Activated CD4-positive, alpha-beta T cell treated with anti-CD3 and anti-CD28 coated beads for 36 hours (primary cell): ENCODE measurements at regions not wholly inside any gene's neighbourhood (a gene's known extent, or its start where the extent isn't known, plus 50 kb on each side); places are given as distances from the start of the nearest gene placed in this dataset.

ENCODE experiments used
- ATAC-seq: fragments of 200-7000 bp; cut with Tn5 transposase; one replicate; pipeline ENCODE4 v1.10.0; 2021; ENCODE audit warnings: mild to moderate bottlenecking, moderate library complexity
- CTCF ChIA-PET: fragments of 350-600 bp; sonication (Branson Sonifier 250); formaldehyde crosslinking; loops from one replicate; lab custom pipeline; 2021; ENCODE audit warnings: antibody characterized with exemption; lab: Charles Lee
- POLR2A ChIA-PET: fragments of 350-600 bp; sonication (Branson Sonifier 250); formaldehyde crosslinking; loops from one replicate; lab custom pipeline; 2021; ENCODE audit warnings: antibody characterized with exemption, inconsistent platforms; lab: Charles Lee
- DNase-seq: peaks from one replicate; pipeline ENCODE4 v3.0.0-alpha.2; 2020
- H3K27ac Mint-ChIP-seq: one replicate; pipeline ENCODE4 v1.8.0; 2021; ENCODE audit warnings: mixed read lengths
- H3K27me3 Mint-ChIP-seq: one replicate; pipeline ENCODE4 v1.8.0; 2021; ENCODE audit warnings: mixed read lengths
- H3K36me3 Mint-ChIP-seq: one replicate; pipeline ENCODE4 v1.8.0; 2021; ENCODE audit warnings: low read depth, mixed read lengths
- H3K4me1 Mint-ChIP-seq: one replicate; pipeline ENCODE4 v1.8.0; 2021; ENCODE audit warnings: mixed read lengths
- H3K4me3 Mint-ChIP-seq: one replicate; pipeline ENCODE4 v1.8.0; 2021; ENCODE audit warnings: mild to moderate bottlenecking, moderate library complexity, mixed read lengths
- H3K9me3 Mint-ChIP-seq: one replicate; pipeline ENCODE4 v1.8.0; 2021; ENCODE audit warnings: low read depth, mixed read lengths
- intact Hi-C, 2 experiments: fragments of 100-400 bp; cut with DNase I in 1 of 2; cut with micrococcal nuclease in 1 of 2; formaldehyde crosslinking; loops; one replicate each; pipeline versions ENCODE4 v1.14.2 to v1.15.1; 2022 to 2024; cut with DNase I, micrococcal nuclease

DNA sequence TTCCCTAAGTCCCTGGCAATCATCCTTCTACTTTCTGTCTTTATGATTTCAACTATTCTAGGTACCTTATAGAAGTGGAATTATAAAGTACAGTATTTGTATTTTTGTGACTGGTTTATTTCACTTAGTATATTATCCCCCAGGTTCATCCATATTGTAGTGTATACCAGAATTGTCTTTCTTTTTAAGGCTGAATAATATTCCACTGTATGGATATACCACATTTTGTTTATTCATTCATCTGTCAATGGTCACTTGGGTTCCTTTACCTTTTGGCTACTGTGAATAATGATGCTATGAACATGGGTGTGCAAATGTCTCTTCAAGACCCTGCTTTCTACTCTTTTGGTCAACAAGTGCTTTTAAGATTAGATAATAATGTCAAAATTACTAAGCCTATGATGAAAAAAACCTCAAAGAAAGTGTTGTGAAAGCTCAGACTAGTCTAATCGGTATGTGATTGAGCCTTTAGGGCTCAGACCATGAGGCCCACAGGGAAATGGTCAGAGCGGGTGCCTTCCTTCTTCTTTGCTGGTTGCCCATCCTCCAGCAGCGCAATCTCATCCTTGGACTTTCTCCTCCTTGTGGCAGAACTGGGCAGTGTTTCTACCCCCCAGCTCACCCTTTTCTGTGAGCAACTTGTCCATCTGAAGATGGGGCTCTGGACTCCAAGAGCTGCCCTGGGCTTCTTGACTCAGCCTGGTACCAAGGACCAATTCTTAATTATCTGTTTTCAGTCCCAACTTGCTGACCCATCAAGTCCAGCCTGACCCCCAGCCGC lies 105.4 kb downstream of the TTC8 start:
- no peak overlapping the region for H3K4me3 Mint-ChIP-seq
- H3K4me1 Mint-ChIP-seq = no peaks in the 10 kb centered on the region
- DNase-seq = peak; percentile 6
- H3K36me3 Mint-ChIP-seq = peaks cover 4% of the 10 kb centered on the region
- POLR2A ChIA-PET = no interaction called here
- CTCF ChIA-PET = interaction anchor here (0.6 to 0.9 kb wide), 2 partner anchors 8 to 938 kb away, joined by 3 read pairs; no protein-coding TSS in a partner anchor
- H3K27me3 Mint-ChIP-seq = peaks cover 18% of the 10 kb centered on the region
- intact Hi-C loops = no loop called here
- peaks cover 4% of the 10 kb centered on the region for H3K9me3 Mint-ChIP-seq
- ATAC-seq = no peak
- no peak overlapping the region for H3K27ac Mint-ChIP-seq

DNA sequence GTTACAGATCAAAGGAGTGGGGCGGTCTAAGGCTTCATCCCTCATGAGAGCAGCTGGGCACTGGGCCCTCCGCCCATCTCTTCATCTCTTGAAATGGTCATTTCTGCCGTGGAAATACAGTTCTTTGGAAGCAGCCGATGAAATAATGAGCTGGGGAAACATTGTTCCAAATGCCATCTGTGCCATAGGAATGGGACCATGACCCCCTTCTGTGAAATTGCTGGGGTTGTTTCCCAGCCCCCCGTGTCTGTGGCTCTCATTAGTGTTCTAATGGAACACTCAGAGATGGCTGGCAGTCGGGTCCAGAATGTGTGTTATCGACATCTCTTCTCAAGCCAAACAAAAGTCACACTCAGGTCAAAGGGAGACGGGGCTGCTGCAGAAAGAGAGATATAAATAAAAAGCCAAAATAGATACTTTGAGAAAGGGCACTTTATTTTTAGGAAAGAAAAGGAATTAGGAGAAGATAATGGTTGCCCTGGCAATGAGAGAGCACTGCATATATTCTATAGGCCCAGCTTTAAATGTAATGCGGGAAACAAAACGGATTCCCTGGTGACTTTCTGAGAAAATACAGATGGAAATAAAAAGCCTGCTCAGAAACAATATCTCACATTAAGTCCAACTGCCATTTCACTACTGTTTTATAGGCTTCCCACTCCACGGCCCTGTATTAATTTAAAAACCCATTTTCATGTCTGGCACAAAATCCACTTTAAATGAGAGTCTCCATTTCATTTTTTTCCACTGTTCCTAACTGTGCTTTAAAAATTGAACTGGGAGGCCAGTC lies 107.1 kb downstream of the TTC8 start:
- DNase-seq (no peak), ATAC-seq (no peak)
- Mint-ChIP-seq H3K4me1 (no peaks in the 10 kb centered on the region), H3K4me3 (no peak overlapping the region), H3K27me3 (peaks cover 20% of the 10 kb centered on the region), H3K36me3 (peaks cover 2% of the 10 kb centered on the region), H3K9me3 (peaks cover 4% of the 10 kb centered on the region), H3K27ac (no peak overlapping the region)
- CTCF ChIA-PET = no interaction called here
- intact Hi-C loops = no loop called here
- POLR2A ChIA-PET = no interaction called here

DNA sequence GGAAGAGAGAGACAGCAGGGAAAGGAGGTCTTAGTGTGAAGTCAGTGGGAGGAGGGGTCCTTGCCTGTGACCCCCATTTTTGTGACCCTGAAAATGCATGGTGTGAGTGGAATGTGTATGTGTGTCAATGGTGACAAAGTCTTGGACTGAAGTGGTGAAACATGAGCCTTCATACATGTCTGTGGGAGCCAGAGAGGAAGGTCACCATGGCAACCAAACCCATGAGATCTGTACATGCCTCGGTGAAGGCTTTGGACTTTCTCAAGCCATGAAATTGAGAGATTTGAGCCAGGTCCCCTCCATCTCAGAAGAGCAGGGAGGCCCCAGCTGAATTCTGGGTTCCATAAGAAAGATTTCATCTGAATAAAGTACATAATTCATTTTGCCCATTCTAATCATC lies 108.7 kb downstream of the TTC8 start:
- no peak for ATAC-seq
- no peak for DNase-seq
- H3K4me3 Mint-ChIP-seq = no peak overlapping the region
- H3K9me3 Mint-ChIP-seq = peaks cover 4% of the 10 kb centered on the region
- peaks cover 20% of the 10 kb centered on the region for H3K27me3 Mint-ChIP-seq
- intact Hi-C loops = no loop called here
- H3K4me1 Mint-ChIP-seq = no peaks in the 10 kb centered on the region
- H3K36me3 Mint-ChIP-seq = peaks cover 2% of the 10 kb centered on the region
- ChIA-PET CTCF (interaction anchor here (0.7 to 1.1 kb wide), 2 partner anchors 239 to 266 kb away, joined by 3 read pairs; no protein-coding TSS in a partner anchor), POLR2A (no interaction called here)
- H3K27ac Mint-ChIP-seq = no peak overlapping the region

DNA sequence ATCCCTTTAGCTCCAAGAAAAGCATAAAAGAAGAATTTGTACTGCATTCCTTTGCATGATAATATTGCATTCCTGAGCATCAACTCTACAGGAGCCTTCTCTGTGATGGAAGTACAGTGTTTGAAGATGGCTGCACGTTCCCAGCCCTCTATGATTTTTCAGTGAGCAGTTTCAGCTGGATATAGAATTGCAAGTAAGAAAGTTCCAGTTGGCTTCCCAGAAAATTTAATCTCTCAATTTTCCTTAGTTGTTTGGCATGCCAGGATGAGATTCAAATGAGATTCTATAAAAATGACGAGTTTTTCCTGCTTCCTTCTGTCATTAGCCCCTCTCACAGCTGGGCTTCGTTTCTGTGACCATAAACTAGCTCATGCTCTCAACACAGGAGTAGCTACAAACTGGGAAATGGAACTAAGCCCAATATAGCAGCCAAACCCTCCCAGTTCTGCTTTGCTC lies 109.9 kb downstream of the TTC8 start:
- H3K36me3 Mint-ChIP-seq = no peaks in the 10 kb centered on the region
- H3K4me3 Mint-ChIP-seq = no peak overlapping the region
- H3K9me3 Mint-ChIP-seq = peaks cover 3% of the 10 kb centered on the region
- no peak overlapping the region for H3K27ac Mint-ChIP-seq
- ATAC-seq = no peak
- ChIA-PET CTCF (interaction anchor here (0.6 kb wide), 1 partner anchor 272 kb away, joined by 3 read pairs; no protein-coding TSS in a partner anchor), POLR2A (no interaction called here)
- DNase-seq = no peak
- H3K27me3 Mint-ChIP-seq = peaks cover 22% of the 10 kb centered on the region
- intact Hi-C loops = no loop called here
- no peaks in the 10 kb centered on the region for H3K4me1 Mint-ChIP-seq

DNA sequence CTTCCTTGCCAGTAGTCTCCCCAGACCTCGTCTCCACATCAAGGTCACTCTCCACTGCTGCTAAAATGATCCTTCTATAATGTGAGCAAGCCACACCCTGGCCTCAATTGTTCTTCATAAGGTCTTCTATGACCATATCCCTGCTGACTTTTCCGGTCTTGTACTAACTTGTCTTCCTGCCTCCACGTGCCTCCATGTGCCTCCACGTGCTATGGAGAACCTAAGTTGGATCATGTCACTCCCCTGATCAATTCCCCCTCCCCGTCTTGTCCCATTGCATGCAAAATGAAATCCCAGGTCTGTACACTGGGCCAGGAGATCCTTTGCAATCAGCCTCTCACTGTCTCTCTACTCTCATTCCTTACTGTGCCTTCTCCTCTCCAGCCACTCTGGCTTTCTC lies 110.6 kb downstream of the TTC8 start:
- no peaks in the 10 kb centered on the region for H3K36me3 Mint-ChIP-seq
- no peak overlapping the region for H3K27ac Mint-ChIP-seq
- H3K9me3 Mint-ChIP-seq = no peaks in the 10 kb centered on the region
- no peak overlapping the region for H3K4me3 Mint-ChIP-seq
- DNase-seq (no peak), ATAC-seq (no peak)
- no peaks in the 10 kb centered on the region for H3K4me1 Mint-ChIP-seq
- CTCF ChIA-PET = no interaction called here
- intact Hi-C loops = no loop called here
- POLR2A ChIA-PET = no interaction called here
- peaks cover 22% of the 10 kb centered on the region for H3K27me3 Mint-ChIP-seq

DNA sequence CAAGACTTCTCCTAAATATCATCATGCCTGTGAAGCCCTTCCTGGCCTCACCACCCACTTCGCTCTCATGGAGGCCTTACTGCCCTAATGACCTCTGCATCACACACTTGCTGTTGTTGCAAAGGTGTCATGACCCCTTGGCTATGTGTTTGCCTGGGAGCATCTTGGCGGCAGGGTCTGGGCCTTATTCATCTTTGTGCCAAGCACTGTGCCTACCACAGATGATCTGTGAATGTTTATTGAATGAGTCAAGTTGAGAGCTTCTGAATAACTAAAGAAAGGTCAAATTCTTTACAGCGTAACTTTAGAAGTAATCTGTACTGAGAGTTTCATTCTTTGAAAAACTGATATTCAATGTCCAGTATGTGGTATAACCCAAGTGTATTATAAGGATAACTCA lies 113.3 kb downstream of the TTC8 start:
- no peak for ATAC-seq
- ChIA-PET CTCF (no interaction called here), POLR2A (no interaction called here)
- H3K4me3 Mint-ChIP-seq = no peak overlapping the region
- H3K4me1 Mint-ChIP-seq = no peaks in the 10 kb centered on the region
- H3K9me3 Mint-ChIP-seq = no peaks in the 10 kb centered on the region
- no peak overlapping the region for H3K27ac Mint-ChIP-seq
- no peak for DNase-seq
- H3K27me3 Mint-ChIP-seq = peaks cover 18% of the 10 kb centered on the region
- intact Hi-C loops = no loop called here
- H3K36me3 Mint-ChIP-seq = no peaks in the 10 kb centered on the region

DNA sequence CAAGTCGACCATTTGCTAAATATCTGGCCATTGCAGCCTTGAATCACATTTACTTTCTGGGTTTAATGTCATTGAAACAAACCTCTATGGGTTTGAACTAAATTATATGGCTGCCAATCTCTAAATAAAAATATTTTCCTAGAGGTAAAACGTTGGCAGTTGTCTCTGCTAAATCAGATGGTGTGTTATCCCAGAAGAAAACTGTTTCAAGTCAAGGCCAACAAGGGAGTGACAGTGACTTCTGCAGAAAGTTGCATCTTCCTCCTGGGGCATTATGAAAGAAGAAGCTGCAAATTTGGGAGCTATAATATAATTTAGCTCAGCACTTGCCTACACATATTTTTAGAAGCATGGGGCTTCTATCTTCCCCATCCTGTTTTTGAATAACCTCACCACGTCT lies 116.2 kb downstream of the TTC8 start:
- Mint-ChIP-seq H3K4me1 (no peaks in the 10 kb centered on the region), H3K36me3 (no peaks in the 10 kb centered on the region), H3K9me3 (no peaks in the 10 kb centered on the region), H3K27ac (no peak overlapping the region), H3K27me3 (peaks cover 11% of the 10 kb centered on the region), H3K4me3 (no peak overlapping the region)
- intact Hi-C loops = no loop called here
- ATAC-seq = no peak
- no peak for DNase-seq
- ChIA-PET POLR2A (no interaction called here), CTCF (interaction anchor here (1.3 kb wide), 1 partner anchor 12 kb away, joined by 4 read pairs; no protein-coding TSS in a partner anchor)

DNA sequence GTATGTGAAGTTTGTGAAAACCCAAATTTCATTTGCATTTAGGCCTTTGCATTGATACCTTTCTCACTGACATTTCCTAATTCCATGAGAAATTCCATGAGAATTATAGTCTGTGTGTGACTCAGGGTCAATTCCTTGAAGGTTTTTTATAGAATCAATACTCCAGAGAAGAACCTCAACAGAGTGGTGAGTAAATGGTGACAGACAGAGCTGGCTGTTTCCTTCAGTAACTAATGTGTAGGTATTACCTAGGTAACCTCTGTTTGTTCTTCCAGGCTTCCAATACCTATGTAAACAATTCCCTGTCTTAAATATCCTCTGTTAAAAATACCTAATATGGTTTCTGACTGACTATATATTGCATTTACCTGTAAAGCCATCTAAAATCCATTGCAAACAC lies 117.0 kb downstream of the TTC8 start:
- ATAC-seq = no peak
- H3K4me1 Mint-ChIP-seq = no peaks in the 10 kb centered on the region
- no peak overlapping the region for H3K27ac Mint-ChIP-seq
- no peak overlapping the region for H3K4me3 Mint-ChIP-seq
- DNase-seq = no peak
- intact Hi-C loops = no loop called here
- CTCF ChIA-PET = interaction anchor here (1.3 kb wide), 1 partner anchor 11 kb away, joined by 4 read pairs; no protein-coding TSS in a partner anchor
- H3K9me3 Mint-ChIP-seq = no peaks in the 10 kb centered on the region
- POLR2A ChIA-PET = no interaction called here
- no peaks in the 10 kb centered on the region for H3K36me3 Mint-ChIP-seq
- peaks cover 15% of the 10 kb centered on the region for H3K27me3 Mint-ChIP-seq

DNA sequence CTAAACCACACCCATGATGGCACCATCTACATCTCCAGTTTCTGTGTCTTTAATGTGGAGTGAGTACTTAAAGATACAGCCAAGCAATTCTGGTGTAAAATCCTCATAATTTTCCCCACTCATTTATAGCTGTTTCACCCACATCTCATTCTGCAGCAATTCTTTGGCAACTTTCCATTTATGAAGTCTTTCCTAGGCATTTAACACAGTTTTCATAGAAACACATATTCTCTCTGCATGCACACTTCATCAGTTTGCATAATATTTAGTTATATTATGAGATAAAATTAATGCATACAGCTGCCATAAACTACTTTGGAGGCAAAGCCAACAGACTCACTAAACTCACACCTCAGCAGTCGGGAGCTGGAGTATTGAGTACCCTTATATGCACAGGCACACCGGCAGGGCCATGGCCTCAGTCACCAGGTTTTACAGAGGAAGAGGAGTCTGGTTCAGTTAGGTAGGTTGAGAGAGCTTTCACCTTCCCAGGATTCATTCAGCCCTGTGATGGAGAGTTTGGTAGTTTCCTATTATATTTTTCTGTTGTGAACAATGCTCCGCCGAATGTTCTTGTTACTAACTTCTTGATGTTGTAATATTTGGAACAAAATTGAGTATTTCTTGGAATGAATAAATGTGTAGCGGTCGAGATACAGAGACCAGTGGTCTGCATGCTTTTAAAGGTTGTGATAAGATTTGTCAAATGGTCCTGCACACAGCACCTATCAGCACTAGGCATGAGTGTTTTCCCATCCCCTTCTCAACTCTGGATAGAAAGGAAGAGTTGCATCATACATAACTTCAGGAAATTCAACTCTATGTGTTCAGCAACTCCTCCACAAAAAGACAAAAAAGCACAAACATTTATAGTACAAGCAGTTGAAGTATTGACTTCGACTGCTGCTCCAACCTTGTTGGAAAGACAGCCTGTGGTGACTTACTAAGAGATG lies 123.5 kb downstream of the TTC8 start:
- peaks cover 14% of the 10 kb centered on the region for H3K9me3 Mint-ChIP-seq
- H3K36me3 Mint-ChIP-seq = no peaks in the 10 kb centered on the region
- no peak for ATAC-seq
- H3K27ac Mint-ChIP-seq = no peak overlapping the region
- no peaks in the 10 kb centered on the region for H3K4me1 Mint-ChIP-seq
- ChIA-PET CTCF (interaction anchor here (0.8 to 1.4 kb wide), 3 partner anchors 16 to 280 kb away, joined by 3 read pairs; no protein-coding TSS in a partner anchor), POLR2A (no interaction called here)
- DNase-seq = no peak
- intact Hi-C loops = no loop called here
- H3K4me3 Mint-ChIP-seq = no peak overlapping the region
- H3K27me3 Mint-ChIP-seq = peaks cover 13% of the 10 kb centered on the region

DNA sequence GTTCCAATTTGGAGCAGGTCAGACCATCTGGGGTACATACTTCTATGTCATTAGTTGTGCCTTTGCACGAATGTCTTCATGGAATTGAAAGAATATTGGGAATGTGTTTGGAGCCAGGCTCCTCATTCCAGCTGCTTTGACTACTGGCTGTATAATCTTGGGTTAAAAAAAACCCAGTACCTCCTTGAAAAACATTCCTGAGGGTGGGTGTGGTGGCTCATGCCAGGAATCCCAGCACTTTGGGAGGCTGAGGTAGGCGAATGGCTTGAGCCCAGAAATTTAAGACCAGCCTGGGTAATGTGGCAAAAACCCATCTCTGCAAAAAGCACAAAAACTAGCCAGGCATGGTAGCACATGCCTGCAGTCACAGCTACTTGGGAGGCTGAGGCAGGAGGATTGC lies 125.6 kb downstream of the TTC8 start:
- Mint-ChIP-seq H3K9me3 (peaks cover 18% of the 10 kb centered on the region), H3K4me3 (no peak overlapping the region), H3K4me1 (no peaks in the 10 kb centered on the region), H3K27ac (no peak overlapping the region), H3K36me3 (no peaks in the 10 kb centered on the region), H3K27me3 (peaks cover 15% of the 10 kb centered on the region)
- ChIA-PET POLR2A (no interaction called here), CTCF (interaction anchor here (0.7 kb wide), 1 partner anchor 74 kb away, joined by 3 read pairs; no protein-coding TSS in a partner anchor)
- intact Hi-C loops = no loop called here
- no peak for ATAC-seq
- DNase-seq = no peak

DNA sequence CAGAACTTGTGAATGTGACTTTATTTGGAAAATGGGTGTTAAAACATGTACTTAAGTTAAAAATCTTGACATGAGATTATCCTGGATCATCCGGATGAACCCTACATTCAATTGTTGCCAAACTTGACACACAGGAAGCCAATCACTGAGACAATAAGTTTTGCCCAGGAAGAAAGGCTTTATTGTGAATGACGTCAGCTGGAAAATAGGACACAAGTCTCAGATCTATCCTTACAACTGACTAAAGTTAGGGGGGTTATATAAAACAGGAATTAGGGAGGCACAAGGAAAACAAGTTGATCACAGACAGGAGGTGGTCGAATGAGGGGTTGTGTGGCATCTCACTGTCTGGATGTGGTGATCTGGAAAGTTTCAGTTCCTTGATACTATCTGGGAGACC lies 126.9 kb downstream of the TTC8 start:
- POLR2A ChIA-PET = no interaction called here
- DNase-seq (no peak), ATAC-seq (no peak)
- no peak overlapping the region for H3K4me3 Mint-ChIP-seq
- H3K4me1 Mint-ChIP-seq = no peaks in the 10 kb centered on the region
- intact Hi-C loops = no loop called here
- H3K27me3 Mint-ChIP-seq = peaks cover 10% of the 10 kb centered on the region
- no peaks in the 10 kb centered on the region for H3K36me3 Mint-ChIP-seq
- peaks cover 18% of the 10 kb centered on the region for H3K9me3 Mint-ChIP-seq
- CTCF ChIA-PET = no interaction called here
- no peak overlapping the region for H3K27ac Mint-ChIP-seq
